Islet precursor cell (in vitro differentiated cells): ENCODE measurements at regions not wholly inside any gene's neighbourhood (a gene's known extent, or its start where the extent isn't known, plus 50 kb on each side); places are given as distances from the start of the nearest gene placed in this dataset.

ENCODE experiments used
- DNase-seq: peaks from one replicate; pipeline ENCODE4 v3.0.0-alpha.2; 2018

DNA sequence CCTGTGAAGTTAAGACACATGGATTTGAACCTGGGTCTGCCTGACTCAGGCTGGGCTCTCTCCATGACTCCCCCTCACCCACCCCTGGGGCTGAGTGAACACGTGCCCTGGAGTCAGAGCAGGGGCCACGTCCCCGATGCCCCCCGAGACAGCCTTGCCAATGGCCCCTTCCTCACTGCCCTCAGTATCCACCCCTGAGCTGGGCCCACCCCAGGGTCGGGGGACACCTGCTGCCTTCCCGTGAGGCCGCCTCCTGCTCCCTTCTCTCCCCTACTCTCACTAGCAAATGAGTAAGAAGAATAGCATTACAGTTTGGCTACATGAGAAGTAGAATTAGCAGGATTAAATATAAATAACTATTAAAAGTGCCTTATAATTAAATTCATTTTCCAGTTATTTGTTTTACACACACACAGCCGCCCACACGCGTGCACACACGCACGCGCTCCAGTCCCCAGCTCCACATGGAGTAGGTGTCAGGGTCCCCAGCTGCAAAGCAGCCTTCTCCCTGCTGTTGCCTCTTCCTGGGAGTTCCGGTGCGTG, 117.4 kb upstream of the LINGO1 start:
- DNase-seq = no peak

- no peak for DNase-seq
Observed at GRCh38 chr15:77749236-77749997, 116.7 kb upstream of the LINGO1 start.

GRCh38 chr15:77748078-77749064, 115.7 kb upstream of the LINGO1 start:
- no peak for DNase-seq

GRCh38 chr15:77747175-77748077, 114.7 kb upstream of the LINGO1 start:
- no peak for DNase-seq

DNA sequence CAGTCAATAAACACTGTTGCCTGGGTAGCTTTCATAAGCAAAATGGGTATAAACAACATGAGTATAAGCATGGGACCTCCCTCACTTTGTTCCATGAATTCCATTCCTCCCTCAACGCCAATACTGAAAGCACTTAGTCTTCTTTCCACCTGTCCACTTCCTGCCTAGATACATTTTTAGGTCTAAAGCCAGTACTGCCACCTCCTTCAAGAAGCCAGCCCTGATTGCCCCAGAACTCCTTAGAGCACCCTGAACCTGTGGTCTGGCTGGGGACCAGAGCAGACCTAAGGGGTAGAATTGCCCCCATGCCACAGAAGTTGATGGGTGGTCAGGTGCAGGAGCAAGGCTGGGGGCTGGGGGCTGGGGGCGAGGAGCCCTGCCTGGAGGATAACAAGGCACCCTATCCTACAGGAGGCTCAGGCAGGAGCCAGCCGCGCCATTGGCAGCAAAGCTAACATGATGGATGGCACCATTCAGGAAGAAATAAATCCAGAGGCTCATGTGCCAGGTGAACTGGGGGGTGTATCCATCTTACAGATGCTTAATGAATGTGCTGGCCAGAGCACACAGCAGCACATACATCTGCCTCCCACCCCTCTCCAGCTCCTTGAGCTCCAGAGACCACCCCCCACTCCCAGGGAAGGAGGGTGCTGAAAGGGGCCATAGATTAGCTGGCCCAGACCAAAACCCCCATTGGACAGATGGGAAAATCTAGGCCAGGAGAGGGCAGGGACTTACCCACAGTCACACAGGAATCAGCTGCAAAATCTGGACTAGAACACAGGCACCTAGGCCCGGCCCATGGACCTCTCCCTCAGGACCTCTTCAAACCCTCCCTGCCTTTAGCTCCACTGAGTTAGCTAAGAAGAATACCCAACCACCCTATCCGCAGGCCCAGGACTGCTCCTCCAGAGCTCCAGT, 113.8 kb upstream of the LINGO1 start:
- DNase-seq = no peak

DNA sequence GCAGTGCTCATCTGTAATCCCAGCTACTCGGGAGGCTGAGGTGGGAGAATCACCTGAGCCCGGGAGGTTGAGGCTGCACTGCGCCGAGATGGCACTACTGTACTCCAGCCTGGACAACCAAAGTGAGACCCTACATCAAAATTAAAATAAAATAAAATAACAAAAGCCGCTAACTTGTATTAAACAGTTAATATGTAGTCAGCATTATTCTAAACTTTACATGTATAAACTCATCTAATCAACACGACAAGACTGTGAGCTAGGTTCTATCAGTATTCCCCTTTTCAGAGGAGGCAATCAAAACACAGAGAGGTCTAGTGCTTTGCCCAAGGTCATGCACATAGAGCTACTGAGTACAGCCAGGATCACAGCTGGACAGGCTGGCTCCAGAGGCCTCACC, 111.7 kb upstream of the LINGO1 start:
- DNase-seq = no peak

DNA sequence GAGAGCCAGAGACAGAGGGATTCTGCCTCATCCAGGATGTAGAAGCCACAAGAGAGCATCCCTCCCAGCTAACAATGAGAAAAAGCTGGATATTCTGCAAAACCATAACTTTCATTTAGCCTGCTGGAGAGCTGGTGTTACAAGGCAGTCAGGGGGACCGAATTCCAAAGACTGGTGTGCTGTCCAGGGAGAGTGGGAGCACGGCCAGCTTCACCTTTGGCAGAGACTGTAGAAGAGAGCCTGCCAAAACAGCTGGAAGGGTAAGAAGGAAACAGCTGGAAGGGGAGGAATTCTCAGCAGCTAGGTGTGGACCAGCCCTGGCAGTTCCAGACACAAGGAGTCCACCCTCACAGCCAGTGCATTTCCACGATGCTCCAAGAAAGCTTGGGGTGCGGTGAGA, 109.9 kb upstream of the LINGO1 start:
- no peak for DNase-seq

DNA sequence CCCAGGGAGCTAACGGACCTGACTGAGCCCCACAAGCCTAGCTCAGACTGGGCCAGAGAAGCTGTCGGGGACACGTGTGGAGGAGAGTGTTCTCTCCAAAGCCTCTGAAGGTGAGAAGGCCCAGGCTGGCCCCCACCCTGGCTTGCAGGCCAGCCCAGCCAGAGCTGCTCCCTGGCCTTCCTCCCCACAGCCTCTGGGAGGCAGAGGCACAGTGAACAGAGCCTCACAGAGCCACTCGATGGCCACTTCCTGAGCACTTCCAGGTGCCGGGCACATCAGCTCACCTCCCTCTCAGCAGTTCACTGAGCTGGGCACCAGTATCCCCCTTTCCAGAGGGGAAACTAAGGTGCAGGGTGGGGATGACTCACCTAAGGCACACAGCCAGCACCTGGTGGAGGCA, 109.4 kb upstream of the LINGO1 start:
- no peak for DNase-seq

DNA sequence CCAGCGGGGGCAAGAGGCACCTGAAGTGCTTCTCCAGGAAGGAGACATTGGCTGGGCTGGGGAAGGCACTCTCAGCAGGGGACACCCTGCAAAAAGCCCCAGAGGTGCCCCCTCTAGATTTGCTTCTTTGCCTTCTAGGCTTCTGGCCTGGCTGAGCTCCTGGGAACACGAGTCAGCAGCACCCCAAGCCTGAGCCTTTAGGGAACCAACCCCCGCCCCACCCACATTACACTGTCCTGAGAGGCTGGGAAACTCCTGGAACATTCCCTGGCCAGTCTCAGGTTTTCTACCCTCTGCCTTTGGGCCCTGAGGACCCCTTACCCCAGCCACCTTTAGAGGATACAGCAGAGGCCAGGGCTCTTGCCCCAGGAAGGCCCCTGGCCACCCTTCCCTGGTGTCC, 108.4 kb upstream of the LINGO1 start:
- DNase-seq = no peak

DNA sequence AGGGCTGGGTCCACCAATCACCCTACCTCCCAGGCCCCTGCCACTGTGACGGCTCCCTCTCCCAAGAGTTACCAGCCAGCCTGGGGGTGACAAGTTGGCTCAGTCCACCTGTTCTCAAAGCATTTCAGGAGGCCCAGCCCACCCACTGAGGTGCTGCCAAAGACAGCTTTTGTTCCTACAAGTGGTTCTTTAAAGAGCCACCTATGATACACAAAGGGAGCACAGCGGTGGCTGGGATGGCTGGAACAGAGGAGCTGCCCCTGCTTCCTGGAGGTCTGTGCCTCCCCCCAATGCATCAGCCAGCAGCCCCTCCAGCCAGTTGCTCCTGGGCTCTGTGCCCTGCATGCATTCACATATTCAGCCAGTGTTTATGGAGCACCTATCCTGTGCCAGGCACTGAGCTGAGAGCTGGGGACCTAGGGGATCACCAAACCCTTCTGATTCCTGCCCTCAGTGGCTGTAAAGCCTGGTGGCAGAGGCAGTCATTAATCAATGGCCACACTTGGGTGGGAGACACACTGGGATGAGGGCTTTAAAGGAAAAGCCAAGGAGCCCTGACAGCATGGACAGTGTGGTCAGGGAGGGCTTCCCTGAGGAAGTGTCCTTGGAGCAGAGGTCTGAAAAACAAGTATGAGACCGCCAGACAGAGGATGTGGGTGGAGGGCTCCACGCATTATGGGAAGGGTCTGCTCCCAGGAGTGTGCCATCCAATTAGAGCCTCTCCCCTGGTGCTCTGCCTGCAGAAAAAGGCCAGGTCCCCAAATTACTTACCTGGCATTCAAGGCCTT, 107.1 kb upstream of the LINGO1 start:
- DNase-seq = no peak

DNA sequence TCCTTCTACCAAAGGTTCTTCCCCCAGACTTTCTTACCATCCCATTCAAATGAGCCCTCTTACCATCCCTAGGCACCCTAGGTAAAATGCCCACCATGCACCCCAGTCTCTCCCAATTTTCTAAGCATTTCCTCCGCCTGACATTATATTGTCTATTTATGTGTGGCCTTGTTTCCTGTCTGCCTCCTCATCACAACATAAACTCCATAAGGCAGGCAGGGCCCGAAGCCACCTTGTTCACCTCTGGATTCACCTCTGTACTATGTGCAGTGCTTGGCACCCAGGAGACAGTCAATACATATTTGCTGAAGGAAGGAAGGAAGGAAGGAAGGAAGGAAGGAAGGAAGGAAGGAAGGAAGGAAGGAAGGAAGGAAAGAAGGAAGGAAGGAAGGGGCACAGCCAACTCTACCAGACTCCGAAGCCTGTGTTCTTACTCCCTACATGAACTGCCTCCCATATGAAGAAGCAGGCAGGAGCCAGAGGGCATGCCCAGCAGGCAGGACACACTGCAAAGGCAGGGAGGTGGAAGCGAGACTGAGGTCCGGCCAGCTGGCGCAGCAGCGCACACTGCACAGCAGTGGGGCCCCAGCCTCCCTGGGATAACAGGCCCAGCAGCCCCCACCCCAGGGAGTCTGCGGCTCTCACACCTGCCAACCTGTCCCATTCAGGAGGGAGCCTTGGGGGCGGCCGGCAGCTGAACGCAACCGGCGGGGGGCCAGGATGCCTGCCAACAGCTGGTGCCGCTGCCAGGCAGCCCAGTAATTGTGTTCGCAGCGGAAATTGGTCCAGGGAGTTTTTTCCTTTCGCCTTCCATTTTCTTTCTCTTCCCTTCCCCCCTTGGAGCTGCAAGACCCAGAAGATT, 106.0 kb upstream of the LINGO1 start:
- DNase-seq = no peak

DNA sequence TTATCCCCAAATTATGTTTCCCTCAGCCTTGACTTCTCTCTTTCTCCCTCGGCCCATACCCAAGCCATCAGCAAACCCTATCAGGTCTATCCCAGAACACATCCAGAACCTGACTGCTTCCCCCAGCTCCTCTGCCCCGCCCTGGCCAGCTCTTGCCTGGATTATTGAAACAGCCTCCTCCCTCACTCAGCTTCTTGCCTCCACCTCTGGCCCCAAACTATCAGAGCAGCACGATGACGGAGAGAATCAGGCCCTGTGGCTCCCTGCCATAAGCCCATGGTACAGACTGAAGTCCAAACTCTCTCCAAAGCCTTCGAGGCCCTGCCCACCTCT, 105.3 kb upstream of the LINGO1 start:
- DNase-seq = no peak

DNA sequence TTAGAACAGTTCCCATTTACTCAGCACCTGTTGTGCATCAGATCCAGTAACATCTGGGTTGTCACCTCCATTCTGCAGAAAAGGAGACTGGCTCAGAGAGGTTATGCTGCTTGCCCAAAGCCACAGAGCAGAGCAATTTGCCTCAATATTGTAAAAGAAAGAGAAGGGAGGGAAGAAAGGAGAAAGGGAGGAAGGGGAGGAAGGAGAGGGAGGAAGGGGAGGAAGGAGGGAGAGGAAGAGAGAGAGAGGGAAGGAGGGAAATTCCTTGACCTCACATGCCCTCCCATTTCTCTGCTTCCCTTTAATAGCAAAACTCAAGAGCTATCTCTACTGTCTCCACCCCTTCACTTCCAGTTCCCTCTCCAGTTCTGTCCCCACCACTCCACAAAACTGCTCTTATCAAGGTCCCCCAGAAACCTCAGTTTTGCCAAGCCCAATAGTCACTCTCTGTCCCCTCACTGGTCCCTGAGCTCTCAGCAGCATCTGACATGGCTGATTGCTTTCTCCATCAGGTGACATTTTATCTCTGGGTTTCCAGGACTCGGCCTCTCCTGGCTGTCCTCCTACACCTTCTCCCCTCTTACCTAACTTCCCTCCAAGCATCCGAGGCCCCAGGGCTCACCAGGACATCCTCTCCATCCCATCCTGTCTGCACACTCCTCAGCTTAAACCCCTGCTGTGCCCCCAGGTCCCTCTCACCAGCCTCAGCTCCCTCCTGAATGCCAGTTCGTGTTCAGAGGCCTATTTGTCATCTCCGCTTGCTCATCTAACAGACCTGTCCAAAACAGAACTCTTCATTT, 104.7 kb upstream of the LINGO1 start:
- DNase-seq = no peak

DNA sequence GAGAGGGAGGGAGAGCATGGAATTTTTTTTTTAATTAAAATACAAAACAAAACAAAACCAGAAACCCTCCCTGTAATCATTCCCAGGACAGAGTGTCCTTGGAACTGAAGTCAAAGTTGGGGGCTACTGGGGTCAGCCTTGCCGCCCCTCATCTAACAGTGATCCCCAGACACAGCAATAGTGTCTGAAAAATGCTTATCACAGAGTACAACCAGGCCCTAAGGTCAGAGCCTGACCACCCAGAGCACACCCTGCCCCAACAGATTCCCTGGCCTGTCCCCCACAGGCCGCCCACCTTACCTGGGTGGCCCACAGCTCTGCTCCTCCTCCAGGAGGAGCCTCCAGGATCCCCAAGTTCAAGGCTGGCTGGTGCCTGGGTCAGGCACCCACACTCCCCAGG, 101.6 kb upstream of the LINGO1 start:
- DNase-seq = no peak

DNA sequence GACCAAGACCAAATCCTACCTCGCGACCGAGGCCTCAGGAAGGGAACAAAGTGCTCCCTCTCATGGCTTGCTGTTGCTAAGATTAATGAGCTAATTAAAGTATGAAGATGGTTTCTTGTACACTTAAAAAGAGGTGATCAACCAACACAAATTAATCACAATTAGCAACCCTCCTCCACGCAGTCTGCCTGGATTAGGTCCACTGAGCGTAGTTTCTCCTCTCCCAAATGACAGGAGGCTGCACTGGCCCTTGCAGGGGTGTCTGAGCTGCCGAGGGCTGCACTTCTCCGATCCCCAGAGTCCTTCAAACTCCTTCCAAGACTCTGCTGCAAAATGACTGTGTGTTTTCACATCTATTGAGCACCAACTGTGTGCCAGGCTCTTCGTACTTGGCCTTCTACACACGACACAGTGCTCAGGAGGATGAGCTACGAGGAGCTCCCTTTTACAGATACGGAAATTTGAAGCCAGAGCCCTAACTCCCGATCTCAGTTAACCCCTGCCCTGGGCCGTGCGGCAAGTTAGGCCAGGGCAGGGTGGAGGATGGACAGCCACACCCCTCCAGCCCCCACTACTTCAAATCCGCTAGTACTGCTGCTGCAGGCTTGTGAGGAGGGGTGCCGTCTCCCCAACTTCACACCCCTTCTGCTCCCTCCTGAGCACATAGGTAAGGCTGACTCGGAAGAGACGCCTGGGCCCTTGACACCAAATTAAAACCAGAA, 101.0 kb upstream of the LINGO1 start:
- DNase-seq = no peak

DNA sequence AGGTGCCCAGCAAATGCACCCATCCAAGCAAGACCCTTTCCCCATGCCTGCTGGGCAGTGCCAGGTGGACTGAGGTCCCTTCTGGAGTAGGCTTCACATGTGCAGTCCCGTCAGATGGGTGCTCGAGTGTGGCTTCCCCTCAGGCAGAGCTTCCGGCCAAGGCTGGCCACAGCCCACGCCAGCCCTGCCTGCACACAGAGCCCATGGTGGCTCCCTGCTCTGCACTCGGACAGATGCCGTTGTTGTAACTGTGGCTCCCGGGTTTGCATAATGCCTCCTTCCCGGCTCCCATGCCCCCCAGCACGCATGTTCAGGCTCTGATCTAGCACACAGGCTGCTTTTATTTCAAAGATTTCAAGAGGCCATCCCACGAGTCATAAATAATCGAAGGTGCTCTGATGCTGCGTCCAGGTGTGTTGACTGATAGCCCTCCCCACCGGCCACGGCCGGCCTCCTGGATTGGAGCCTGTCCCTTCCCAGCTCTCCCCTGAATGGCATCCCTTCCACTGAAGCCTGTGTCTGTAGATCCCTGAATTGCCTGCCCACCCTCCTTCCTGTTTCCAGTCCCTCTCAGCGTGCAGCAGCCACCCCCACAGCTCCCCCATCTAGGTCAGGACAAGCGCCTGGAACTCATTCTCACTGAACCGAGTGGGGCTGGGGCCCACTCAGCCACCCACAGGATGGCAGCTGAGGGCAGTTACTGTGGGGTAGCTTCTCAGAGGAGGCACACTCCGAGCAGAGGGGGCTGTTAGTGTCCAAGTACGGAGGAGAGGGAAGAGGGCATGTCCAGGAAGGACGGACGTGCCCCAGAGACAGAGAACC, 100.0 kb upstream of the LINGO1 start:
- no peak for DNase-seq

GRCh38 chr15:77731945-77732344, 99.2 kb upstream of the LINGO1 start:
- no peak for DNase-seq
